MCF 10A (cell line): ENCODE measurements at regions not wholly inside any gene's neighbourhood (a gene's known extent, or its start where the extent isn't known, plus 50 kb on each side); places are given as distances from the start of the nearest gene placed in this dataset.

ENCODE experiments used
- BruUV-seq: library from RNA; stranded (reverse); fragments of 400-500 nt; replicated peaks from 2 replicates; lab custom pipeline; 2021; lab: Mats Ljungman, UMichigan
- CTCF ChIA-PET: fragments of 300-600 bp; sonication (Branson Sonifier 250); formaldehyde crosslinking; extraction: SDS; loops from one replicate; lab custom pipeline; 2021; ENCODE audit warnings: antibody characterized with exemption, inconsistent platforms; lab: Yijun Ruan, JAX
- POLR2A ChIA-PET: fragments of 300-600, 350-650 bp; sonication (Branson Sonifier 250); formaldehyde crosslinking; extraction: SDS; loops from one replicate; lab custom pipeline; 2020; ENCODE audit warnings: antibody characterized with exemption, inconsistent platforms; lab: Yijun Ruan, JAX
- DNase-seq: peaks from one replicate; pipeline ENCODE4 v3.0.0-alpha.2; 2018; ENCODE audit not compliant: unreplicated experiment
- H3K27ac Mint-ChIP-seq: one replicate; pipeline ENCODE4 v1.8.0; 2022; ENCODE audit warnings: mild to moderate bottlenecking, low read depth, mixed read lengths; ENCODE audit not compliant: unreplicated experiment
- H3K27me3 Mint-ChIP-seq: one replicate; pipeline ENCODE4 v1.8.0; 2022; ENCODE audit warnings: mixed read lengths; ENCODE audit not compliant: insufficient read depth, unreplicated experiment
- H3K36me3 Mint-ChIP-seq: one replicate; pipeline ENCODE4 v1.8.0; 2022; ENCODE audit warnings: mild to moderate bottlenecking, moderate library complexity, mixed read lengths; ENCODE audit not compliant: insufficient read depth, unreplicated experiment
- H3K4me1 Mint-ChIP-seq: one replicate; pipeline ENCODE4 v1.8.0; 2022; ENCODE audit warnings: mixed read lengths; ENCODE audit not compliant: insufficient read depth, unreplicated experiment
- H3K4me3 Mint-ChIP-seq: one replicate; pipeline ENCODE4 v1.8.0; 2022; ENCODE audit warnings: mild to moderate bottlenecking, moderate library complexity, mixed read lengths; ENCODE audit not compliant: unreplicated experiment
- H3K9me3 Mint-ChIP-seq: one replicate; pipeline ENCODE4 v1.8.0; 2022; ENCODE audit warnings: mixed read lengths; ENCODE audit not compliant: unreplicated experiment
- CTCF ChIP-seq: fragments of 200-600 bp; IDR thresholded peaks from one replicate; pipeline ENCODE4 v1.8.0; 2022; ENCODE audit warnings: antibody characterized with exemption, mild to moderate bottlenecking; ENCODE audit not compliant: unreplicated experiment
- intact Hi-C: fragments of 100-400 bp; cut with micrococcal nuclease; formaldehyde crosslinking; loops from 2 replicates; pipeline ENCODE4 v1.14.1; 2022

- ChIA-PET CTCF (interaction anchor here (0.8 to 1.0 kb wide), 2 partner anchors 18 to 326 kb away, joined by 3 to 5 read pairs; no protein-coding TSS in a partner anchor), POLR2A (interaction anchor here (0.7 kb wide), 1 partner anchor 259 kb away, joined by 3 read pairs; no protein-coding TSS in a partner anchor)
- Mint-ChIP-seq H3K4me3 (no peak overlapping the region), H3K4me1 (no peaks in the 10 kb centered on the region), H3K9me3 (no peaks in the 10 kb centered on the region), H3K27ac (no peak overlapping the region), H3K27me3 (peaks cover 8% of the 10 kb centered on the region), H3K36me3 (no peaks in the 10 kb centered on the region)
- TF ChIP-seq CTCF = no peak
- intact Hi-C loops = no loop called here
- no TSS peak for BruUV-seq
- no peak for DNase-seq
These were observed 112.9 kb downstream of the TBX5 start for GRCh38 chr12:114293073-114293472.

GRCh38 chr12:114291389-114292060, 114.4 kb downstream of the TBX5 start:
- ChIA-PET POLR2A (no interaction called here), CTCF (interaction anchor here (0.6 to 0.7 kb wide), 2 partner anchors 32 to 169 kb away, joined by 3 read pairs; no protein-coding TSS in a partner anchor)
- Mint-ChIP-seq H3K4me1 (no peaks in the 10 kb centered on the region), H3K9me3 (no peaks in the 10 kb centered on the region), H3K36me3 (no peaks in the 10 kb centered on the region), H3K4me3 (no peak overlapping the region), H3K27me3 (peaks cover 12% of the 10 kb centered on the region), H3K27ac (no peak overlapping the region)
- no peak for TF ChIP-seq CTCF
- intact Hi-C loops = no loop called here
- DNase-seq = no peak
- no TSS peak for BruUV-seq

- CTCF ChIA-PET = interaction anchor here (0.6 to 0.7 kb wide), 2 partner anchors 114 to 226 kb away, joined by 3 read pairs; no protein-coding TSS in a partner anchor
These were observed 118.0 kb downstream of the TBX5 start for GRCh38 chr12:114287821-114288525.

More at GRCh38 chr12:114287821-114288525, 118.0 kb downstream of the TBX5 start:
- Mint-ChIP-seq H3K4me3 (no peak overlapping the region), H3K27ac (no peak overlapping the region), H3K4me1 (no peaks in the 10 kb centered on the region), H3K27me3 (peaks cover 17% of the 10 kb centered on the region), H3K9me3 (no peaks in the 10 kb centered on the region), H3K36me3 (no peaks in the 10 kb centered on the region)
- POLR2A ChIA-PET = no interaction called here
- no peak for TF ChIP-seq CTCF
- no peak for DNase-seq
- no TSS peak for BruUV-seq
- intact Hi-C loops = no loop called here
